Dermis blood vessel endothelial cell (primary cell): ENCODE measurements at regions not wholly inside any gene's neighbourhood (a gene's known extent, or its start where the extent isn't known, plus 50 kb on each side); places are given as distances from the start of the nearest gene placed in this dataset.

Experiments used
- DNase-seq: peaks from one replicate; pipeline ENCODE4 v3.0.0; 2010

DNA sequence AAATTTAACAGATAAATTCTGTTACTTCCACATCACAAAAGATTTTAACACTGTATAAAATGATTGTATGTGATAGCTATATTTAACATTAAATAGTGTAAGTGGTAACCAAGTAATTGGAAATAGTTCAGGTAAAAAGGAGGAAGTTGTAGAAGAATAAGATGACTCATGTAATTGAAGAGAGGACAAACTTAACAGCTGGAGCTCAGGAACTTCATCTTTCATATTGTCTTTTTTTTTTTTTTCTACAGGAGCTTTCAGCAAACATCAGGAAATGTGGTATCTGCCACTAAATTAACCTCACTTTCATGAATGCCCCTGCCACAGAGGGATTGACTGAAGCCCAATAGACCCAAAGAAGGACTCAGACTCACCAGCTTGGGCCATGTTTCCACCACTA lies 188.4 kb upstream of the VEGFC start:
- peak; percentile 27 for DNase-seq

DNA sequence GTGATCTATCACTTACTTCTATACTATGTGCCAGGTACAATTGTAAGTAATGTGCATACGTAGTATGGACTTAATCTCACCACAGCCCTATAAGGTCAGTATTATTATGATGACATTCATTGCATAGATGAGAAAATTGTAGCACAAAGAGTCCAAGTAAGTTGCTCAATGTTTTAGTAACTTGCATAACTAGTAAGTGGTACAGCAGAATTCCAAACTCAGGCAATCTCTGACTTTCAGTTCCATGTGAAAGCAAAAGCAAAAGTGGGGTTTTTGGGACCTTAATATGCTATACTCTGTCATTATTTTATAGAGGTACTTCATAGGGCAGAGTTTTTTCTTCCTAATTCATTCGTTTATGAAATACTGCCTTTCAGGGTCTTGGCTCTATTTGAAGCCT lies 188.8 kb upstream of the VEGFC start:
- no peak for DNase-seq

DNA sequence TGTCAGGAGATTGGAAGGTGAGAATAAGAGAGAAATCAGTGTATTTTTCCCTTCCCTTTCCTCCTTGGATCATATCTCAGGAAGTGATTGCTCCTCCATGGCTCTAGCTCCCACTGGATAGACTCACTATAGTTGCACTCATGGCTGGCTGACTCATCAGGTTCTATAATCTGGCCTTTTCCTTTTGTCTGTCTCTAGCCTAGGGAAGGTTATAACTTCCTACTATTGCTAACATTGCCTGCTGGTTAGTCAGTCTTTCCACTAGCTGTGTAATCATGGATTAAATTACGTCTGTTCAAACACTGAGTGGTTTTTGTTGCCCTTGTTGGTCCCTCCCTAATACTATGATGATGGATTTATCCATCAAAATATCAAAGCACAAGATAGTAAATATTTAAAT lies 195.5 kb upstream of the VEGFC start:
- DNase-seq, result peak; percentile 89

DNA sequence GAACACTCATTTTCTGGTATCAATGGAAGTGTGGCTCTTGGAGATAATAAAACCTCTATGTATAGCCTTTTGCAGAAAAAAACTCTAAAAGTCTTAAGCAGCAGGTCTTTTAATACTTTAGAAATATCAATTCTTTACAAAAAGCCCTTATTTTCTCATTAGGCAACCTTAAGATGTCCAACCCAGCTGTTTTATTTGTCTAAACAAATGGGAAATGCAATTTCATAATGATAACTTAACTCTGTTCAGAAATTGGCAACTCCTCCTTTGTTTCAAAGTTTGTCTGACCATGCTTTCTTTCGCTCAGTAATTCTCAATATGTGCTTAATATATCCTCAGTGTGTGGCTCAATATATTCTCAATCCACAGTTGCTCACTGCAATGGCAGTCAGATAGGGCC lies 196.5 kb upstream of the VEGFC start:
- DNase-seq, result no peak

DNA sequence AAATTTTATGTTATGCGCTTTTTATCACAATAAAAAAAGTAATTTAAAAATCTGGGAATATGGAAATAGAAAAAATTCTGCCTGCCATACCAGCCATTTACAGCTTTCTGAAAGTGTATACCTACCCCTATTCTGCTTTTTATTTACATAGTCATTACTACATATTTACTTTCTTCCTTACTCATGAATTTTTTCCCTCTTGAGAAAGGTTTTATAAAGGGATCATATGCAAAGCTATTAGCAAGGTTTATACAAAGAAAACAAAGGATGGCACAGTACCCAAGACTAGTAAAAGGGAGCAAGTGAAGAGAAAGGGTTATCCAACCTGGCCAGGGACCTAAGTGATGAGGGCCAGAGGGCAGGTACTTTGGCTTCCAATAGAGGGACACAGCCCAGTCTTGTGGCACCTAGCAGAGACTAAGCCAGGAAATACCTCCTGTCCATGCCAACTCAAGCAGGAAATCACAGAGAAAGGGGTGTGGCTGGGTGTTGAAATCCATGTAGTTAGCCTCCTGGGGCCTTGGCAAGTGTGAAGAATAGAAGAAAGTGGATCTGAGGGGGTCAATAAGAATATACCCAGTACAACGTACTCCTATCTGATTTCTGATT lies 207.3 kb upstream of the VEGFC start:
- DNase-seq, result peak; percentile 13

DNA sequence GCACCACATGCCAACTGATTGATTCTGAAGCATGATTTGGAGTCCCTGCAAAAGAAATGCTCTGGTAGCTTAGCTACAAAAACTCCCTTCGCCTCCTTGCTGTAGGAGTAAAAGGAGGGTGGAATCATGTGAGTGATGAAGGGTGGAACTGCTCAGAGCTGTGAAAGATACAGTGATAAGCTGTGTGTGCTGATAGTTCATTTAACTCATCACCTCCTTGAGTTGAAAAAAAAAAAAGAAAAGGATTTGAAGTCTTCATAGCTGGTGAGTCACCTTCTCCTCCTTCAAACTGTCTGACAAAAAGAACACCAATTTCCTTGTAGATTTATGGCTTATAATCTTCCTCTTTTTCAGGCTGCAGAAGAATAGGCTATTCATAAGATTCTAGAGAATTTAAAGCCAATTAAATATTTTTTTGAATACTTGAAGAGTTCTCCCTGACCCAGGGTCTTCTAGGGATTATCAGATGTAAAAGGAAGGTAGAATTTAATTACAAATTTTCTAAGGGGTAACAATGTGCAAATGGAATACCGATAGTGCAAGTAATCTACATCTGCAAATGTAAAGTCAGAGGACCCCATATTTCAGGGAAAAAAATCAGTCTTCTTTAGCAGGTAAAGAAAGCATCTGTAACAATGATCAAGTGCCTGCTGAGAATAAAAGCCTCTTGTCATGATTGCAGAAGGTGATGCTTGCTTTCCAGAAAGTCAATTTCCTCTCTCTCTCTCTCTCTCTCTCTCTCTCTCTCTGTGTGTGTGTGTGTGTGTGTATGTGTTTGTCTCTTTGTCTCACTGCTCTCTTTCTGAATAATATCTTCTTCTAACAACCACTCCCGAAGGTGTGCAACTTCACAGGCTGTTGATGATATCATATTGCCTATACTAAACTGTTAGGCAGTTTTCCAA lies 208.8 kb upstream of the VEGFC start:
- peak; percentile 15 for DNase-seq

DNA sequence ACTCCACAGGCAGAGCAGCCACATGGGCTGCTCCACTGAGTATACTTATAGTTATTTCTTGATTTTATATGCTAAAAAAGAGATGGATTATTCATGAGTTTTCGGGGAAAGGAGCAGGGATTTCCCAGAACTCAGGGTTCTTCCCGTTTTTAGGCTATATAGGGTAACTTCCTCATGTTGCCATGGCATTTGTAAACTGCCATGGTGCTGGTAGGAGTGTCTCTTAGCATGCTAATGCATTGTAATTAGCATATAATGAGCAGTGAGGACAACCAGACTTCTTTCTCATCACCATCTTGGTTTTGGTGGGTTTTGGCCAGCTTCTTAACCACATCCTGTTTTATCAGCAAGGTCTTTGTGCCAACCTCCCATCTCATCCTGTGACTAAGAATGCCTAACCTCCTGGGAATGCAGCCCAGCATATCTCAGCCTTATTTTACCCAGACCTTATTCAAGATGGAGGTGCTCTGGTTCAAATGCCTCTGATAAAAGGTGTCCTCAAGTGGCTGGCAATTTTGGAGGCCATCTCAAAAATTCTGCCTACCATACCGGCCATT lies 213.0 kb upstream of the VEGFC start:
- peak; percentile 29 for DNase-seq

DNA sequence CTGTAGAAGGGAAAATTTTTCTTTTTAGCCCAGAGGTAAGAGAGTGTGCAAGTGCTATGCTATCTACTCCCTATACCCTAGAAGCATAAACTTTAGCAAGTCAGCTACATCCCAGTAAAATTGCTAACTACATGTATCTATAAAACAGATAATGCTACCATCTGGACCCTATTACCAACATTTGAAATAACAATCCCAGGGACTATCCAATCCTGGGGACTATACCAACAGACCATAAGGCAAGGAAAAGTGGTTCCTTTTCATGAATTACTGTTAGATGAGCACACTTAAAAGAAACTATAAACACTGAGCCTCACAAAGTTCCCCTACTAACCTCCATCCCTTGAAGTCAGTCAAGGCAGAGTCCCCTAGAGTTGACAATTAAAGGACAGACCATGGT lies 213.6 kb upstream of the VEGFC start:
- DNase-seq, result no peak

DNA sequence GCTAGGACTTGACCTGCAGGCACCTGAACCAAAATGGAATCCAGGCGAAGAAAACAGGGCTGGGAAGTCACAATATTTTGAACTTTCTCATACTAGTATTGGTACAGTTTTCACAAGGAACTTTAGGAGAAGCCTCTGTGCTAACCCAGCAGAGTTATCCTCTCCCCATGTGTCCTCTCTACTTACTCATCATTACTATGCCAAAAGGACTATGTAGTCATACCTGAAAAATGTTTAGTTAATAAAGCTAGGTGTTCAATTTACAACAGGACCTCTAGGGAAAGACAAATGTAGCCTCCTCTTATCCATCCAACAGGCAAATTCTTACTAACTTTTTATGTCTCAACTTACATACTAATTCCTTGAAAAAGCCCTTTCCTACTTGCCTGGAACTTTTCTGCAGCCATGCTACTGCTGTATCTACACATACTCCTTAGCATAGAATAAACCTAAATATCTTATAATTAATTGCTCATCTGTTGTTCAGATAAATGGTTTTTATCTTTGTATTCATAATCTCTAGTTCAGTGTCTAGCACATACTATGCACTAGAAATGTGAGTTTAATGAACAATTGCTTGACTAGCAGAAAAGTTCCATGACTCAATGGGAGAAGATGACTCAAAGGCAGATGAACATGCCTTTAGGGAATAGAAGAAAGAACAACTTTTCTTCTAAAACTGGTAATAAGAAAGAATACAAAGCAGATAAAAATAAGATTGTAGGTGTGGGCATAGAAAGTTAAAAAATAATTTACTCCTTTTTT lies 215.5 kb upstream of the VEGFC start:
- DNase-seq, result no peak

DNA sequence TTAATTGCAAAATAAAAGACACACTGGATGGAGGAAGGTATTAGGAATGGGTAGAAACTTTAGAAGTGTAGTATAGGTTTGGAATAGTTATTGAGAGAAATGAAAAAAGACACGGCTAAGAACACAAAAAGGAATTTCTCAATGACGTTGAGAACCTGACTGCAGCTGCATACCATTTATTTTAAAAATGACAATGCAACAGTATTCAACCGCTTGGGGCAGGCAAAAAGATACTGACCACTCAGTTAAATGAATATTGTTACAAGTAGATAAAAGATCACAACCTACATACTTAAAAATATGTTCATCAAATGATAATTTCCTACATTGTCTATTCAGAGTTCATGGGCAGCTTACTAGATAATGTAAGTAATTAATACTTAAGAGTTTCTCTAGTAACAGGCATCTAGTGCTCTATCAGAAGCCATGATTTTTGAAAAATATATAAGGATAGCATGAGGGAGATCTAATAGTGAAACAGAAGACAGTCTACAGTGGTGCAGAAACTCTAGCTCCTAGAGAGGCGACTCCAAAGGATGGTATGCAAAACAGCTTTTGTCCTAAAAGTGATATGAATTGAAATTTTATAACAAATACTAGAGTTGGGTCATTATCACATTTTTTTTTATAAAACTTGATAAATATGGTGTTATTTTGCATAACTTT lies 216.2 kb upstream of the VEGFC start:
- no peak for DNase-seq

DNA sequence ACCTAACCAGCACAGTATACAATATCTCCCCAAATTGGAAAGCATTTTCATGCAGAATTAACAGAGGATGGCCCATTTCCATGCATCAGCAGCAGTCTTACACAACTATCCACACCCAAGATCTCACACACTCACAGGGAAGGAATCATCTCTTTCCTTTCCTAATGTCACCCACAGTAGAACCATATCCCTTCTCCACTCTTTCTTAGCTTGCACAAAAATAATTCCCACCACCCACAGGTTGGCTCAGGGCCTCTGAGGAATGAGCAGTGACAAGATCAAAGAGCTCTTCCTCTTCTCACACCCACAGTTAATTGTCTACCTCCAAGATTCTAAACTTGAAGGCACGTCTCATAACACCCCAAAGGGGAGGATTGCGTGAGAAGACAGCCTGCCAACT lies 217.7 kb upstream of the VEGFC start:
- no peak for DNase-seq

DNA sequence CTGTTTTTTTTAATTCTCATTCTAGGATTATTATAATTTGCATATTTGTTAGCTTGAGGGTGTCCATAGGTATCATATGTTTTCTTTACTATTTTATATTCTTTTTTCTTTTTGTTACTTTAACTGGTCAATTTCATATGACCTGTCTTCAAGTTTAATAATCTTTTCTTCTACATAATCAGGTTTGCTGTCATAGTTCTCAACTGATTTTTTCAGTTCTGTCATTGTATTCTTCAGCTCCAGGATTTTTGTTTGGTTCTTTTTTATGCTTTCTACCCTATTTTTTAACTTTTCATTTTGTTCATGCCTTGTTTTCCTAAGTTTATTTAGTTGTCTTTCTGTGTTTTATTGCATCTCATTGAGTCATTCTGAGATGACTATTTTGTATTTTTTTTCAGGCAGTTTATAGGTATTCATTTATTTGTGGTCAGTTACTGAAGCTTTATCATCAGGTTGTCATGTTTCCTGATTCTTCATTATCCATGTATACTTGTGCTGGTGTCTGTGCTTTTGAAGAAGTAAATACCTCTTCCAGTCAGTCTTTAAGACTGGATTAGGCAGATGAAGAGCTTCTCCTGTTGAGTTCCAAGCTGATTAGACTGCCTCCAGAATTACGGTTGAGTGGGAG lies 220.3 kb upstream of the VEGFC start:
- no peak for DNase-seq

DNA sequence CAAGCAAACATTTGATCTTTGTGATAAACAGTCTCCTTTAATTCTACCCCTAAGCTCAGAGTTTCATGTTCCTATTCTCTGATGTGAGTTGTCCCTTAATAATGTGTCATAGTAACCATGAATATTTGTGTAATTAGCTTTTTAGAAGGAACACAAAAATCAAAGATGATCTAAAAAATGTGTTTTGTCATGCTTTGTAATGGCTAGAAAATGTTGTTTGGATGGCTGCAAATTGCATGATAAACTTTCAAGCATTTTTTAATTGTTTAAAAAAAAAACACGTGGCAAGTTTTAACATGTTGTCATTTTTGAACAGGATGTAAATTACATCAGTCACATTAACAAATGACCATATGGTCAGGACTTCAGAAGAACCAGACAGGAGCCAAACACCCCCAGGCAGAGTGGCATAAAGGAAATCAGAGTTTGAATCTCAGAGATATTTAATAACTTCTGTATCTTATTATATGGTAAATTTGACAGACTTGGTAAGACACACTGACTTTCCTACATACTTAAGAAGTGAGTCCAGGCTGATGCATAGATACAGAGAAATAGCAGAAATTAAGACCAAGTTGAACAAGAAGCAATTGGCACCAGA lies 223.9 kb upstream of the VEGFC start:
- DNase-seq, result no peak

DNA sequence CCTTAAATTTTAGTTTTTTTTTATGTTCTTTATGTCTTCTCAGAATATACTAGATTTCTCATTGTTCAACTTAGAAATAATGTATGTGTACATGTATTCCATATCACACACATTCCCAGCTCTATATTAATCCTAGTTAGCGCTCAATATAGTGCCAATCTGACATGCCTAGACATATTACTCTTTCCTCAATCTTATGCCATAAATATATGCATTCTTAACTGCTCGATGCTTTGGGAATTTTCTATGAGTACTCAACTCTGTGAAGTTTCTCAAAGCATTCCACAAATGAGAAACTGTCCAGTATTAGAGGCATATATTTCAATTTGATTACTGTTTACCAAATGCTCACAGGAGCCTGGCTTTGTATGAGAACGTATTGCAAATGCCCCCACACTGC lies 231.2 kb upstream of the VEGFC start:
- no peak for DNase-seq

DNA sequence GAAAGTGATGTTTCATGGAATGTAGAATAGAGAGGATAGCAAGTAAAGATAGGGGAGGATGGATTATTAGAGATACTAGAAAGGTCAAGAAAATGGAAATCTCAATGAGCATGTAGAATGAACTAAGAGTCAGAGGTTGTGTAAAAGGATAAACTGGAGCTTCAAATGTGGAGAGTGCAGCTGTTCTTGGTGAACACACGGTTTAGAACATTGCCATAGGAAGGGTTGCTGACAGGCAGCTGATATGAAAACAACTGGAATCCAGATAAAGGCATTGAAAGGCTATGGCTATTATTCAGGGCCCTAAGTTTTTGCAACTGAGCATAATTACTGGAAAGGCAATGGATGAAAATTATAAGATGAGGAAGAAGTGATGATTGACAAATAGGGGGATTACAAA lies 239.6 kb upstream of the VEGFC start:
- no peak for DNase-seq

DNA sequence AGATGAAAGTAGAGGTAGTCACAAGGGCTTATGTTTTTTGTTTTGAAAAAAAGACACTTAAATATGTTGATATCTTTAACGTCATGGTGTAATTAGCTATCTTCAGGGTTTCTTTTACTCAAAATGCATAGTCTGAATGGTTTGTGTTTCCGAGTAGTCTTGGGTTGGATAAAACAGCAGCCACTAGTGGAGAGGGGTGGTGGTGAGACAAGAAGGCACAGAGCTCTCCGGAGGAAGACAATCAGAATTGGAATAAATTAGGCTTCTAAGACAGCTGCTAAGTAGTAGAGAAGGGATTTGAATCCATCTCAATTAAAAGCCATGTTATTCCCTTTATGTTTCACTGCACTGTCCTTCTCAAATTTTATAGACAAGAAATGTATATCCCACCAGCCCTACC lies 240.4 kb upstream of the VEGFC start:
- no peak for DNase-seq

DNA sequence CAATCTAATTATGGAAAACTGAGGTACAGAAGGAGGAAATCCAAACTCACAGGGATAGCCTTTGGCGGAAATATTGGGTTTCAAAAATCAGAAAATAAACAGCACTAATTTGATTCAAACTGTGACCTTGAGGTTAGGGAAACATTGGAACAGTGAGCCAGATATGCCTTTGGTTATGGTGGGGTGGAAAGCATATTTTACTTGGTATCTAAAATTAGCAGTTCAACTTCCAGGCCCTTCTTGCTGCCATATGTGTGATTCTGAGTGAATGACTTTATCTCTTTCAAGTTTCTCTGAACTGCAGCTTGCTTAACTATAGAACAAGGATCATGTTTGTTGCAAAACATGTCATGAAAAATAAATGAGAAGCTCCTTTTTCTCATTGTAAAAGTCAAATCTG lies 240.9 kb upstream of the VEGFC start:
- DNase-seq, result no peak

DNA sequence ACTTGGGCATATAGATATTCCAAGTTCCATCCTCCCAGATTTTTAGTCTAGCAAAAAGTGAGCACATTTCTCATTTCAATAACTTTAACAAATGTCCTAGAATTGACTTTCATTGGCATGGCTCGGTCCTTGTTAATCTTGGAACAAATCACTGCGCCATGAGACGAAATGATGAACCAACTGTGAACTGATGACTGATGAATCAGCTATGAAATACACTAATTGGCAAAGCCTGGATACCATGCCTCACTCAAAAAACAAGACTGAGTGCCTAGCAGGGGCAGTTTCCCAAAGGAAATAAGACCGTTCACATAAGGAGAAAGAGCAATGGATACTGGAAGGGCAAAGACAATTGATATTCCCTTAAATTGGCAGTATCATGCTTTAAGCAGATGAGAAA lies 248.6 kb upstream of the VEGFC start:
- DNase-seq, result no peak

DNA sequence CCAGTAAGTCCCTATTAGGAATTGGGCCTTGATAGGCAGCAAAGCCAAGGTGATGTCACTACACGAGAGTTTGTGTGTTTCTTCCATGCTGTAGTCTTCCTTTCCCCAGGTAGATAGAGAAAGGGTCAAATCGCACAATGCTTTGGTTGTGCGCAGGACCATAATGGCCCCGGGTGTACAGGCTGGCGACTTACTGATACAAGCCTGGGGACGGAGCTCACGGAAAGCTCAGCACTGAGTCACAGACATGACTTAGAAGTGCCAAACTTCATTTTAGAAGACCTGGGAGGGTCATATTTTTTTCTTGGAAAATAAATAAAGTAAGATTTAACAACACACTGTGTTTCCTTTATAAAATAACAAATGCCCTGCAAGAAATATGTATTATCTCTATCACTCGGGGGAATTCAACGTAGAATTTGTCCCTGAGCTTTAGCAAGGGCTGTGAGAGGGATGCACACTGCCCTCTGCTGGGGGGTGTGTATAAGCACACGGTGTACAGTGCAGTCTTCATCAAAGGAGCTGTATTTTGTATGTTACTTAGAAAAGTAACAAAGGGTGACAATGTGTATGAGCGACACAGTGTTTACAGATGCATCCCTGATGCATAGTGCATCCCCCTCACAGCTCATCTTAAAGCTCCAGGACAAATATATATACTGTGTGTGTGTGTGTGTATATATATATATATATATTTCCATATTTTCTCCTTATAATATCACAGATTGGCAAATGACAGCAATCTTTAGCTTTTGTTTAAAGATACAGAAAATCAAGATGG lies 254.5 kb upstream of the VEGFC start:
- peak; percentile 91 for DNase-seq

DNA sequence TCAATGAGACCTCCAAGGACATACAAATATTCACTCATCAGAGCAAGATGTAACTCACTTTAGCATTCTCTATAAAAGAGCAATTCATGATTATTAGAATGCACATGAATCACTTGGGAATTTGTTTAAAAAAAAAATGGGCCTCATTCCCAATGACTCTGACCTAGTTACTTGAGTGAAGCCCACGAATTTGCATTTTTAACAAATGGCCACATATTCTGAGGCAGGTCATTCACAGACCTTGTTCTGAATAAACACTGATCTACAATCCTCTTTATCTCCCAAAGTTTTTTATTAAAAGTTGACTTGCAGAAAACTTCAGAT lies 255.1 kb upstream of the VEGFC start:
- DNase-seq, result no peak

DNA sequence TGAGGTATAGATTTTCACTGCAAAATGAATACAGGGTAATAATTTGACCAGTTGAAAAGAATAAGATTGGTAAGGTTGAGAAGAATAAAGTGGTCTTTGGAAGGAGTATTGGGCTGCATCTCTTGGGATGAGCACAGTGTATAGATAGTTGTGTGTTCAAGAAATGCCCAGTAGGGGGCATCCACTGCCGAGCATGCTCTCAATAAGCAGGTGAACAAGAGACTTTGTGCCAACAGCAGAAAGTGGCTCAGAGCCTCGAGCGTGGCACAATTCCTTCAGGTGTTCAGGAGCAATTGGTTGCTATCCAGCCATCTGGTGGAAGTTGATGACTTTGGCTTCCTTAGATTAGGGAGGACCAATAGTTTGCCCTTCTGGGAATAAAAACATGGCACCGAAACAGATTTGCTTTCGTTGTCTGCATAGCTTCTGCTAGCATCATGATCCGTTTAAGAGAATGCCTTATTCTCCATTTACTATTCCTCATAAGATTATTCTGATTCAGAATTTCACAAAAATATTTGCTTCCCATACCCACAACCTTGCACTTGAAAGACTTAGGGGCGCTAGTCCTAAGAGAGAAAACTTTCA lies 258.1 kb upstream of the NEIL3 start:
- DNase-seq, result peak; percentile 63
